Ishikawa (cell line): ENCODE measurements at regions not wholly inside any gene's neighbourhood (a gene's known extent, or its start where the extent isn't known, plus 50 kb on each side); places are given as distances from the start of the nearest gene placed in this dataset.

ENCODE experiments used
- CEBPB ChIP-seq: IDR thresholded peaks from 2 replicates; pipeline ENCODE4 v1.6.1; 2012
- CREB1 ChIP-seq: IDR thresholded peaks from 2 replicates; pipeline ENCODE4 v1.6.1; 2012; ENCODE audit warnings: low read depth
- EGR1 ChIP-seq: IDR thresholded peaks from 2 replicates; pipeline ENCODE4 v1.6.1; 2012
- EP300 ChIP-seq: IDR thresholded peaks from 2 replicates; pipeline ENCODE4 v1.6.1; 2012; ENCODE audit warnings: borderline replicate concordance
- FOXM1 ChIP-seq: IDR thresholded peaks from 2 replicates; pipeline ENCODE4 v1.6.1; 2012; ENCODE audit warnings: low read depth, borderline replicate concordance
- NFIC ChIP-seq: IDR thresholded peaks from 2 replicates; pipeline ENCODE4 v1.6.1; 2012
- RAD21 ChIP-seq: IDR thresholded peaks from 2 replicates; pipeline ENCODE4 v1.6.1; 2012; ENCODE audit warnings: low read depth
- TAF1 ChIP-seq: IDR thresholded peaks from 2 replicates; pipeline ENCODE4 v1.6.1; 2012; ENCODE audit warnings: low read depth, mild to moderate bottlenecking
- TCF12 ChIP-seq: IDR thresholded peaks from 2 replicates; pipeline ENCODE4 v1.6.1; 2012; ENCODE audit warnings: low read depth
- TEAD4 ChIP-seq: IDR thresholded peaks from 2 replicates; pipeline ENCODE4 v1.6.1; 2012
- YY1 ChIP-seq: IDR thresholded peaks from 2 replicates; pipeline ENCODE4 v1.6.1; 2012; ENCODE audit warnings: low read depth
- ZBTB7A ChIP-seq: IDR thresholded peaks from 2 replicates; pipeline ENCODE4 v1.6.1; 2012; ENCODE audit warnings: low read depth
- TF ChIP-seq, protein P1 (sequence below): IDR thresholded peaks from 2 replicates; pipeline ENCODE4 v1.6.1; 2012
- TF ChIP-seq, protein P2 (sequence below): IDR thresholded peaks from 2 replicates; pipeline ENCODE4 v1.6.1; 2012
- TF ChIP-seq, protein P3 (sequence below): IDR thresholded peaks from 2 replicates; pipeline ENCODE4 v1.6.1; 2012; ENCODE audit warnings: low read depth, mild to moderate bottlenecking

- TF ChIP-seq CREB1: no peak
- TF ChIP-seq YY1: no peak
- no peak for TF ChIP-seq RAD21
- no peak for TF ChIP-seq NFIC
- TF ChIP-seq, protein P1, sequence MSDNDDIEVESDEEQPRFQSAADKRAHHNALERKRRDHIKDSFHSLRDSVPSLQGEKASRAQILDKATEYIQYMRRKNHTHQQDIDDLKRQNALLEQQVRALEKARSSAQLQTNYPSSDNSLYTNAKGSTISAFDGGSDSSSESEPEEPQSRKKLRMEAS: no peak
- TF ChIP-seq, protein P2, sequence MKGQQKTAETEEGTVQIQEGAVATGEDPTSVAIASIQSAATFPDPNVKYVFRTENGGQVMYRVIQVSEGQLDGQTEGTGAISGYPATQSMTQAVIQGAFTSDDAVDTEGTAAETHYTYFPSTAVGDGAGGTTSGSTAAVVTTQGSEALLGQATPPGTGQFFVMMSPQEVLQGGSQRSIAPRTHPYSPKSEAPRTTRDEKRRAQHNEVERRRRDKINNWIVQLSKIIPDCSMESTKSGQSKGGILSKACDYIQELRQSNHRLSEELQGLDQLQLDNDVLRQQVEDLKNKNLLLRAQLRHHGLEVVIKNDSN: no peak
- TF ChIP-seq TAF1: no peak
- no peak for TF ChIP-seq EGR1
- no peak for TF ChIP-seq FOXM1
- no peak for TF ChIP-seq EP300
- TF ChIP-seq, protein P3, sequence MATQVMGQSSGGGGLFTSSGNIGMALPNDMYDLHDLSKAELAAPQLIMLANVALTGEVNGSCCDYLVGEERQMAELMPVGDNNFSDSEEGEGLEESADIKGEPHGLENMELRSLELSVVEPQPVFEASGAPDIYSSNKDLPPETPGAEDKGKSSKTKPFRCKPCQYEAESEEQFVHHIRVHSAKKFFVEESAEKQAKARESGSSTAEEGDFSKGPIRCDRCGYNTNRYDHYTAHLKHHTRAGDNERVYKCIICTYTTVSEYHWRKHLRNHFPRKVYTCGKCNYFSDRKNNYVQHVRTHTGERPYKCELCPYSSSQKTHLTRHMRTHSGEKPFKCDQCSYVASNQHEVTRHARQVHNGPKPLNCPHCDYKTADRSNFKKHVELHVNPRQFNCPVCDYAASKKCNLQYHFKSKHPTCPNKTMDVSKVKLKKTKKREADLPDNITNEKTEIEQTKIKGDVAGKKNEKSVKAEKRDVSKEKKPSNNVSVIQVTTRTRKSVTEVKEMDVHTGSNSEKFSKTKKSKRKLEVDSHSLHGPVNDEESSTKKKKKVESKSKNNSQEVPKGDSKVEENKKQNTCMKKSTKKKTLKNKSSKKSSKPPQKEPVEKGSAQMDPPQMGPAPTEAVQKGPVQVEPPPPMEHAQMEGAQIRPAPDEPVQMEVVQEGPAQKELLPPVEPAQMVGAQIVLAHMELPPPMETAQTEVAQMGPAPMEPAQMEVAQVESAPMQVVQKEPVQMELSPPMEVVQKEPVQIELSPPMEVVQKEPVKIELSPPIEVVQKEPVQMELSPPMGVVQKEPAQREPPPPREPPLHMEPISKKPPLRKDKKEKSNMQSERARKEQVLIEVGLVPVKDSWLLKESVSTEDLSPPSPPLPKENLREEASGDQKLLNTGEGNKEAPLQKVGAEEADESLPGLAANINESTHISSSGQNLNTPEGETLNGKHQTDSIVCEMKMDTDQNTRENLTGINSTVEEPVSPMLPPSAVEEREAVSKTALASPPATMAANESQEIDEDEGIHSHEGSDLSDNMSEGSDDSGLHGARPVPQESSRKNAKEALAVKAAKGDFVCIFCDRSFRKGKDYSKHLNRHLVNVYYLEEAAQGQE: no peak
- TF ChIP-seq CEBPB: no peak
- no peak for TF ChIP-seq TEAD4
- TF ChIP-seq TCF12: no peak
- no peak for TF ChIP-seq ZBTB7A
Observed at GRCh38 chr10:113450046-113450804, 102.6 kb upstream of the HABP2 start.

DNA sequence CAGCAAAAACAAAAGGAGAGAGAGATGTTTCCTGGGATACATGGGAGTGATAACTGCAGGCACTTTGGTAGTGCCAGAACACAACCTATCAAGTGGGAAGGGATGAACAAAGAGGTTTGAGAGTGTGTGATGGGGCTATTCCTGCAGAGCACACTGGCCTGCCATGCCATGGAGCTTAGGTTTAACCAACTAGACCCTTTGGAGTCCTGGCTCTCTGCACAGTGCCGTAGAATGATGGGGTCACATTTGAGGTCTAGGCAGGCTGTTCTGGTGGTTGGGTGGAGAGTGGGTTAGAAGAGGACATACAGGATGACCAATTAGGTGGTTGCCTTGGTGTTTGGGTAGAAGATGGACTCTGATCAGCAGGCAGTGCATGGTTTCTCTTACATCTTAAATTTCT lies 101.9 kb upstream of the HABP2 start:
- no peak for TF ChIP-seq EP300
- TF ChIP-seq ZBTB7A: no peak

DNA sequence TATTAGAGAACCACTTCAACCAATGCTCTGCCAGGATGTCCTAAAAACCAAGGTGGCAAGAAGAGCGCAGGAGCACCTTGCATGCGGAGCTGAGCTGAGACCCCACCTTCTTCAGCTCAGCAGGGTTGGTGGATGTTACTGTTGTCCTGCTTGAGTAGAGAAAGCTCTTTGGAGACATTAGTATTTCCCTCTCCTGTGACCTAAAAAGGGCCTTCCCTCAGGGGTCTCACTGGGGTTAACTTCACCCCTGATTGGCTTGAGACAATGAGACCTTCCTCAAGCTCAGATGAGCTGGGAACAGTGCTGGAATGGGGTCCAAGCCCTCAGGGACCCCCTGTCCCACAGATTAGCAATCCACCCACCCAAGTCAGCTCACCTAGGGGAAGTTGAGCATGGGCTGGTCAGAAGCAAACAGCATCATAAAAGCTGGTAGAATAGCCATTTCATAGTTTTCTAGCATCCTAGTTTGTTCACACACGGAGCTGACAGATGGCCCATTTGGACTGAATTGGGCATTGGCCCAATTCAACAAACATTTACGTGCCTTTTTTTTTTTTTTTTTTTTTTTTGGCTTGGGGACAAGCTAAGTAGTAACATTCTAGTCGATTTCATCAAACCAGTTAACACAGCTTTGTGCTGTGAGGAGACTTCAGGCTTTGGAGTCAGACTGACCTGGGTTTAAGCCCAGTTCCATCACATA lies 100.6 kb upstream of the HABP2 start:
- TF ChIP-seq, protein P1: no peak
- TF ChIP-seq TCF12 (no peak), NFIC (no peak), EP300 (no peak), RAD21 (no peak), YY1 (no peak), ZBTB7A (no peak), CEBPB (no peak), CREB1 (no peak), TEAD4 (no peak), FOXM1 (no peak), TAF1 (no peak)
- TF ChIP-seq, protein P2: no peak
- TF ChIP-seq, protein P3: no peak

- TF ChIP-seq ZBTB7A (no peak), FOXM1 (no peak), TCF12 (no peak), EGR1 (no peak), CREB1 (no peak), RAD21 (no peak), EP300 (no peak)
- TF ChIP-seq, protein P1: no peak
- TF ChIP-seq, protein P3: no peak
- TF ChIP-seq, protein P2: no peak
Observed at GRCh38 chr10:113453351-113453750, 99.5 kb upstream of the HABP2 start.
